ENCODE measurements at regions not wholly inside any gene's neighbourhood (a gene's known extent, or its start where the extent isn't known, plus 50 kb on each side); places are given as distances from the start of the nearest gene placed in this dataset.

- H3K27me3 Mint-ChIP-seq (ENCODE audit: low read depth, poor library complexity), result peaks cover 15% of the 10 kb centered on the region
- H3K4me3 Mint-ChIP-seq, result no peak overlapping the region
- no peak for TF ChIP-seq CTCF (IDR thresholded peaks at IDR 0.05)
- no peaks in the 10 kb centered on the region for H3K9me3 Mint-ChIP-seq
- H3K4me1 Mint-ChIP-seq, result peaks cover 5% of the 10 kb centered on the region
- H3K27ac Mint-ChIP-seq, result no peak overlapping the region
- H3K36me3 Mint-ChIP-seq (ENCODE audit: low read depth), result no peaks in the 10 kb centered on the region
- no peak for DNase-seq
Observed at GRCh38 chr17:59465949-59466307, 99.5 kb upstream of the DHX40 start.

GRCh38 chr17:59466946-59467801 lies 98.2 kb upstream of the DHX40 start:
- peaks cover 5% of the 10 kb centered on the region for H3K4me1 Mint-ChIP-seq
- peaks cover 18% of the 10 kb centered on the region for H3K27me3 Mint-ChIP-seq (ENCODE audit: low read depth, poor library complexity)
- no peak overlapping the region for H3K4me3 Mint-ChIP-seq
- no peaks in the 10 kb centered on the region for H3K9me3 Mint-ChIP-seq
- no peak for DNase-seq
- no peak for TF ChIP-seq CTCF (IDR thresholded peaks at IDR 0.05)
- H3K36me3 Mint-ChIP-seq (ENCODE audit: low read depth), result no peaks in the 10 kb centered on the region
- no peak overlapping the region for H3K27ac Mint-ChIP-seq

- Mint-ChIP-seq H3K4me3 (no peak overlapping the region), H3K27me3 (ENCODE audit: low read depth, poor library complexity) (peaks cover 15% of the 10 kb centered on the region), H3K36me3 (ENCODE audit: low read depth) (no peaks in the 10 kb centered on the region), H3K27ac (no peak overlapping the region), H3K9me3 (no peaks in the 10 kb centered on the region), H3K4me1 (peaks cover 5% of the 10 kb centered on the region)
- TF ChIP-seq CTCF (IDR thresholded peaks at IDR 0.05), result no peak
- no peak for DNase-seq
Observed at GRCh38 chr17:59469786-59470485, 95.5 kb upstream of the DHX40 start.

- peaks cover 5% of the 10 kb centered on the region for H3K4me1 Mint-ChIP-seq
- no peak overlapping the region for H3K4me3 Mint-ChIP-seq
- DNase-seq, result no peak
- H3K27me3 Mint-ChIP-seq (ENCODE audit: low read depth, poor library complexity), result peaks cover 11% of the 10 kb centered on the region
- no peak for TF ChIP-seq CTCF (IDR thresholded peaks at IDR 0.05)
- H3K36me3 Mint-ChIP-seq (ENCODE audit: low read depth), result no peaks in the 10 kb centered on the region
- H3K27ac Mint-ChIP-seq, result no peak overlapping the region
- H3K9me3 Mint-ChIP-seq, result no peaks in the 10 kb centered on the region
Observed at GRCh38 chr17:59470624-59471297, 94.6 kb upstream of the DHX40 start.

GRCh38 chr17:59476413-59476812 lies 89.0 kb upstream of the DHX40 start:
- peaks cover 3% of the 10 kb centered on the region for H3K27me3 Mint-ChIP-seq (ENCODE audit: low read depth, poor library complexity)
- no peak for TF ChIP-seq CTCF (IDR thresholded peaks at IDR 0.05)
- peaks cover 5% of the 10 kb centered on the region for H3K4me1 Mint-ChIP-seq
- H3K9me3 Mint-ChIP-seq, result no peaks in the 10 kb centered on the region
- H3K36me3 Mint-ChIP-seq (ENCODE audit: low read depth), result no peaks in the 10 kb centered on the region
- no peak overlapping the region for H3K4me3 Mint-ChIP-seq
- no peak for DNase-seq
- H3K27ac Mint-ChIP-seq, result no peak overlapping the region
